ENCODE measurements at regions not wholly inside any gene's neighbourhood (a gene's known extent, or its start where the extent isn't known, plus 50 kb on each side); places are given as distances from the start of the nearest gene placed in this dataset.

DNA sequence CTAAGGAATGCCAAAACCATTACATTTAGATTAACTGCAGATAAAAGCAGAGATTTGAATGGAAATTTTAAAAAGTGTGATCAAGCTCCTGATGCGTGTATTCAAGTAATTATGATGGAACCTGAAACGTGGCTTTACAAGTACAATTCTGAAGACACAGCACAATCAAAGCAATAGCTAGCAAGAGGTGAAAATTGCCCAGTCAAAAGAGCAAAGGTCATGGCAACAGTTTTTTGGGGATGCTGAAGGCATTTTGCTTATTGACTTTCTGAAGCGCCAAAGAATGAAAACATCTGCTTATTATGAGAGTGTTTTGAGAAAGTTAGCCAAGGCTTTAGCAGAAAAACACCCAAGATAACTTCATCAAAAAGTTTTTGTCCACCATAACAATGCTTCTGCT lies 389.6 kb upstream of the TENM4 start:
- TF ChIP-seq TAF1 (IDR thresholded peaks at IDR 0.05; ENCODE audit: borderline replicate concordance, low read depth, low read length) (no peak), POLR2A (IDR thresholded peaks at IDR 0.05; ENCODE audit: low read depth, low read length) (no peak), POLR2AphosphoS5 (IDR thresholded peaks at IDR 0.05; ENCODE audit: low read depth, low read length) (no peak)
- DNase-seq (ENCODE audit: insufficient read length) = no peak
- no peak for FAIRE-seq

- DNase-seq (ENCODE audit: insufficient read length) (no peak), FAIRE-seq (no peak)
- TF ChIP-seq POLR2AphosphoS5 (IDR thresholded peaks at IDR 0.05; ENCODE audit: low read depth, low read length) (no peak), TAF1 (IDR thresholded peaks at IDR 0.05; ENCODE audit: borderline replicate concordance, low read depth, low read length) (no peak), POLR2A (IDR thresholded peaks at IDR 0.05; ENCODE audit: low read depth, low read length) (no peak)
Measured at GRCh38 chr11:79829891-79830290, 389.1 kb upstream of the TENM4 start.

- no peak for FAIRE-seq
- no peak for TF ChIP-seq POLR2AphosphoS5 (IDR thresholded peaks at IDR 0.05; ENCODE audit: low read depth, low read length)
- no peak for TF ChIP-seq POLR2A (IDR thresholded peaks at IDR 0.05; ENCODE audit: low read depth, low read length)
- no peak for TF ChIP-seq TAF1 (IDR thresholded peaks at IDR 0.05; ENCODE audit: borderline replicate concordance, low read depth, low read length)
Measured at GRCh38 chr11:79822766-79823165, 381.9 kb upstream of the TENM4 start.

DNA sequence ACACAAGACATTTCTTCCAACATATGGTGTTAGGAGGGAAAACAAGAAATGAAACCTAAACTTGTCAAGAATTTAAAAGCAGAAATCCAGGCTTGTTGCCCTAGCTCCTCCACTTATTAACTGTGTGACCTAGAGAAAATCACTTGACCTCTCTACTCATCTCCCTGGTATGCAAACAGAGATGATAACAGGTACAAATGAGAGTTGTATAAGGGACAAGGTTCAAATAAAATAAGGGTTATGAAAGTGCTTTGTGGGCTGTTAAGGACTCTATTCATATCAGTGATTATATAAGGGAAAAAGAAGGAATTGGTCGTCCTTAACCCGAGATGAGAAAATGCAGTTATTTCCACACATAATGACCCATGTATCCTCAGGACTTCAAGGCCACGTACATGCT lies 372.7 kb upstream of the TENM4 start:
- FAIRE-seq = no peak
- DNase-seq (ENCODE audit: insufficient read length) = no peak
- no peak for TF ChIP-seq POLR2AphosphoS5 (IDR thresholded peaks at IDR 0.05; ENCODE audit: low read depth, low read length)
- no peak for TF ChIP-seq TAF1 (IDR thresholded peaks at IDR 0.05; ENCODE audit: borderline replicate concordance, low read depth, low read length)
- no peak for TF ChIP-seq POLR2A (IDR thresholded peaks at IDR 0.05; ENCODE audit: low read depth, low read length)

More at GRCh38 chr11:79822766-79823165, 381.9 kb upstream of the TENM4 start:
- no peak for DNase-seq (ENCODE audit: insufficient read length)

DNA sequence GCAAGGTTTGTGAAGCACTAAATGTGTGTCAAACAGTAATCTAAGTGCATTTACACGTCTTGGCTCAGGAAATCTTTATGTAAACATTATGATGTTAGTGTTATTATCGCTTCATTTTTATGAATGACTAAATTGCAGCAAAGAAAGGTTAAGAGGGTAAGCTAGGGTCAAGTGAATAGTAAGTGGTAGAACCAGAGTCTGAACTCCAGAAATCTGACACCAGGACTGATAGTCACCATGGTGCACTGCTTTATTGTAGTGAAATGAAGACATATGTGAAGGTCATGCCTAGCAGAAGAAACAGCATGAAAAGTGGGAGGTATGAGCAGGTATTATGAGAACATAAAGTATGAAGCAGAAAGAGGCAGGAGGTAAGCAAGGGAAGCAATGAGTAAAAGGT lies 368.7 kb upstream of the TENM4 start:
- FAIRE-seq (no peak), DNase-seq (ENCODE audit: insufficient read length) (no peak)
- TF ChIP-seq TAF1 (IDR thresholded peaks at IDR 0.05; ENCODE audit: borderline replicate concordance, low read depth, low read length) (no peak), POLR2AphosphoS5 (IDR thresholded peaks at IDR 0.05; ENCODE audit: low read depth, low read length) (no peak), POLR2A (IDR thresholded peaks at IDR 0.05; ENCODE audit: low read depth, low read length) (no peak)

- DNase-seq (ENCODE audit: insufficient read length) (no peak), FAIRE-seq (no peak)
Measured at GRCh38 chr11:79807506-79807905, 366.7 kb upstream of the TENM4 start.

GRCh38 chr11:79796704-79797103 lies 355.9 kb upstream of the TENM4 start:
- TF ChIP-seq POLR2A (IDR thresholded peaks at IDR 0.05; ENCODE audit: low read depth, low read length) (no peak), POLR2AphosphoS5 (IDR thresholded peaks at IDR 0.05; ENCODE audit: low read depth, low read length) (no peak)
- FAIRE-seq = no peak
- no peak for DNase-seq (ENCODE audit: insufficient read length)

More at GRCh38 chr11:79807506-79807905, 366.7 kb upstream of the TENM4 start:
- TF ChIP-seq POLR2A (IDR thresholded peaks at IDR 0.05; ENCODE audit: low read depth, low read length) (no peak), TAF1 (IDR thresholded peaks at IDR 0.05; ENCODE audit: borderline replicate concordance, low read depth, low read length) (no peak), POLR2AphosphoS5 (IDR thresholded peaks at IDR 0.05; ENCODE audit: low read depth, low read length) (no peak)

DNA sequence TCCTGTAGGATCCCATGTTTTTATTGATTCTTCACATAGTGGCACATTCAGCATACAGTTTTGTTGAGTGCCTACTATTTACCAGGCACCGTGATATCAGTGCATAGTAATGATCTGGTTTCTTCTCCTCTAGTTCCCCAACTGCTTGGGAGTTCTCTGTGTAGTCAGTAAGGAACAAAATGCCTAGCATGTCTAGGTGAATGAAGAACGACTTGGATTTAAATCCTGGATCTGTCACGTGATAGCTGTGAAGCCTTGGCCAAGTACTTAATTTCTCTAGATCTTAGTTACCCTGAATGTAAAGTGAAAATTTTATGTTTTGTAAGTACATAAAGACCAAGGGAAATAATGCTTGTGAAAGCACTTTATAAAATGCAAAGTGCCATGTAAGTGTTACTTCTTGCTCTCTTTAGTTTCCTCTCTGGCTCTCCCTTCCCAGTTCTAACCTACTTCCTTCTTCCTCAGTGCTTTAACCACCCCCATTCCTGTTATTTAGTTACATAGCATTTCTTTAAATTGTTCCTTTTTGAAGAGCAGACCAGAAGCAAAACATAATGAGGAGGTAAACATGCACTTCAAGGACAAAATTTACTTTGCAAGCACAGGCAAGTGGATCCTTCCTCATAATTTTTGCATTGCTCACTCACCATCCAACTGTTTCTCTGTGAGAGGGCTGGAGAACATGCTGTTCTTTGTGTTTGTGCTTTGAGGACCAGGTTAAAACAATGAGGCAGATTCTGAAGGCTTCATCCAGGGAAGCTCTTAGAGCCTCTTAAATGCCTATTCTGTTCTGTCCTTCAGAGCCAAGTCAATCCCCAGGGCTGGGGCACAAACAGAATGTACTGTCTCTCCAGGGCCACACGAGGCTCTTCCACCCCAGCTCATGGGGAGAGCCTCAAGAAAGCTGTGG lies 353.9 kb upstream of the TENM4 start:
- no peak for TF ChIP-seq TAF1 (IDR thresholded peaks at IDR 0.05; ENCODE audit: borderline replicate concordance, low read depth, low read length)
- DNase-seq (ENCODE audit: insufficient read length) (no peak), FAIRE-seq (no peak)

DNA sequence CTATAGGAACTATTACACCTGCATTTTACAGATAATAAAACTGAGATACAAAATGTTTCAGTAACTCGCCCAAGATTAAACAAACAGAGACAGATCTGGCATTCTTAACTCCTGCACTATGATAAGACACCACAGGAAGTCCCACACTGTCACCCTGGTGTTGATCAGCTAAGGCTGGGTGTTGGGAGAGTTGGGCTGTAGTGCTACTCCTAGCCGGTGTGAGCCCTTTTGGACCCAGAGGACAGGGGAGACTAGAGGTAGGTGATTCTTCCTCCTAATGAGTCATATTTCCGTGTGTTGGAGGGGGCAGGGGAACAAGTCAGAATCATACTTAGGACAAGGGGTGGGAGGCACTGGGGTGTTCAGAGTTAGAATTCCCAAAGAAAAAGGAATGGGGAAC lies 353.2 kb upstream of the TENM4 start:
- no peak for TF ChIP-seq POLR2A (IDR thresholded peaks at IDR 0.05; ENCODE audit: low read depth, low read length)
- no peak for FAIRE-seq
- DNase-seq (ENCODE audit: insufficient read length) = no peak

GRCh38 chr11:79786961-79787360 lies 346.1 kb upstream of the TENM4 start:
- TF ChIP-seq POLR2A (IDR thresholded peaks at IDR 0.05; ENCODE audit: low read depth, low read length) (no peak), TAF1 (IDR thresholded peaks at IDR 0.05; ENCODE audit: borderline replicate concordance, low read depth, low read length) (no peak), POLR2AphosphoS5 (IDR thresholded peaks at IDR 0.05; ENCODE audit: low read depth, low read length) (no peak)
- FAIRE-seq = no peak
- no peak for DNase-seq (ENCODE audit: insufficient read length)

DNA sequence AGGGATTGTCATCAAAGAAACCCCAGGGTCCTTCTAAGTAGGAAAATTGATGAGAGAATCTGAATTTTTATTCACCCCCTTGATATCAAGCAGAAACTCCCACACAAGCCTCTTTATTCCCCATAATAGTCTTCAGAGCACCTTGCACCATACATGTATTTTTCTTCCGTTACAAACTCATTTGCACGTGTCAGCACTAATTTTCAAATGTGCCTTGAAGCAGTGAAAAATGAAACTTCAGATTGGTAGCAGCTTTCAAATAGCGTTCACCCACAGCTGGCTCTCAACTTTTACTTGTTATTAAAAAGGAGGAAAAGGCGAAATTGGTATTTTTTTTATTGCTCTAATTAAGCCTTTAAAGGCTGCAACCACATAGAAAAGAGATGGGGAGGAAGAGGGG lies 343.0 kb upstream of the TENM4 start:
- TF ChIP-seq TAF1 (IDR thresholded peaks at IDR 0.05; ENCODE audit: borderline replicate concordance, low read depth, low read length) (no peak), POLR2AphosphoS5 (IDR thresholded peaks at IDR 0.05; ENCODE audit: low read depth, low read length) (no peak), POLR2A (IDR thresholded peaks at IDR 0.05; ENCODE audit: low read depth, low read length) (no peak)
- DNase-seq (ENCODE audit: insufficient read length) (no peak), FAIRE-seq (no peak)

DNA sequence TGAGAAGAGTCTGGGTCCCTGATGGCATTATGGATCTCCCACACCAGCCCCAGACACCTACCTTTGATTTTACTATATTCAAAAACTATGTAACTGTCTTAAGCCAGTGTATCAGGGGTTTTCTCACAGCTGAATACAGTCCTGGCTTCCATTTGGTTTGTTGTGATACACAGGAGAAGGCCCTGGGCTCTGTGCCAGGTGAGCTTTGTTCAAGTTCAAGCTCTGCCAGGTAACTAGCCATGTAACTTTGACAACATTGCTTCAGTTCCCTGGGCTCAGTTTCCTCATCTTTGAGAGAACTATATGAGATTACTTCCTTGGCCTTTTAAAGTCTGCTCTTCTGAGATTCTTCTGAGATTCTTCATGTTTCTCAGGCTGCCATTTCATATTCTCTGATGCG lies 327.5 kb upstream of the TENM4 start:
- FAIRE-seq = no peak
- no peak for DNase-seq (ENCODE audit: insufficient read length)
- TF ChIP-seq TAF1 (IDR thresholded peaks at IDR 0.05; ENCODE audit: borderline replicate concordance, low read depth, low read length) = no peak
- TF ChIP-seq POLR2A (IDR thresholded peaks at IDR 0.05; ENCODE audit: low read depth, low read length) = no peak
- no peak for TF ChIP-seq POLR2AphosphoS5 (IDR thresholded peaks at IDR 0.05; ENCODE audit: low read depth, low read length)

Measured in GM12892 (cell line).